Endothelial cell of umbilical vein (primary cell): ENCODE measurements at regions not wholly inside any gene's neighbourhood (a gene's known extent, or its start where the extent isn't known, plus 50 kb on each side); places are given as distances from the start of the nearest gene placed in this dataset.

ENCODE experiments used
- BruUV-seq: library from RNA; stranded (reverse); fragments of 400-500 nt; replicated peaks from 2 replicates; lab custom pipeline; 2021; lab: Mats Ljungman, UMichigan
- CTCF ChIA-PET: fragments of 300-600, 350-600 bp; sonication (Branson Sonifier 250); formaldehyde crosslinking; loops from one replicate; lab custom pipeline; 2021; ENCODE audit warnings: antibody characterized with exemption, inconsistent platforms; lab: Charles Lee
- POLR2A ChIA-PET: fragments of 300-600, 350-600 bp; sonication (Branson Sonifier 250); formaldehyde crosslinking; loops from one replicate; lab custom pipeline; 2021; ENCODE audit warnings: antibody characterized with exemption, inconsistent platforms; lab: Charles Lee
- DNase-seq: peaks from one replicate; pipeline ENCODE4 v3.0.0-alpha.2; 2011; ENCODE audit warnings: low read depth, low spot score
- FAIRE-seq: peaks from 2 replicates; lab custom pipeline; 2011; peaks lifted over from hg19 to GRCh38; lab: Jason Lieb, UNC
- H2AFZ ChIP-seq: 2 replicates; pipeline ENCODE4 v1.6.0; 2012; ENCODE audit warnings: low read depth, low read length, control low read depth, inconsistent platforms
- H3K27ac ChIP-seq: 2 replicates; pipeline ENCODE4 v1.5.1; 2011; ENCODE audit warnings: low read depth, mild to moderate bottlenecking, control low read depth, low read length, moderate library complexity; ENCODE audit not compliant: insufficient read depth
- H3K27me3 ChIP-seq, 2 experiments: 2 replicates each; pipeline versions ENCODE4 v1.6.0 to v1.6.1; 2011; ENCODE audit warnings: low read length in 2 of 2, mixed read lengths in 1 of 2; ENCODE audit not compliant: control insufficient read depth in 2 of 2, insufficient read depth in 2 of 2
- H3K36me3 ChIP-seq, 2 experiments: 2 replicates in 1 of 2; 3 replicates in 1 of 2; pipeline ENCODE4 v1.5.1; 2011; ENCODE audit warnings: low read length in 2 of 2, mild to moderate bottlenecking in 1 of 2, moderate library complexity in 1 of 2; ENCODE audit not compliant: control insufficient read depth in 2 of 2, insufficient read depth in 2 of 2; ENCODE audit errors: extremely low read depth in 1 of 2
- H3K4me1 ChIP-seq: 3 replicates; pipeline ENCODE4 v1.5.1; 2011; ENCODE audit warnings: mild to moderate bottlenecking, low read length; ENCODE audit not compliant: control insufficient read depth, insufficient read depth; ENCODE audit errors: extremely low read depth
- H3K4me2 ChIP-seq: 2 replicates; pipeline ENCODE4 v1.6.1; 2011; ENCODE audit warnings: low read length, control low read depth, mixed read lengths; ENCODE audit not compliant: insufficient read depth
- H3K4me3 ChIP-seq, 3 experiments: fragments of 200-600 bp in 1 of 3; sonication (generic), shearing (Covaris generic) in 1 of 3; replicated peaks in 1 of 3; 2 replicates each; pipeline ENCODE4 v1.5.1; 2011 to 2016; ENCODE audit warnings: control low read depth in 3 of 3, low read length in 3 of 3, mild to moderate bottlenecking in 2 of 3, inconsistent platforms in 1 of 3, low read depth in 1 of 3, moderate library complexity in 1 of 3; ENCODE audit not compliant: insufficient read depth in 1 of 3
- H3K79me2 ChIP-seq: 2 replicates; pipeline ENCODE4 v1.6.0; 2012; ENCODE audit warnings: low read length, inconsistent platforms; ENCODE audit not compliant: control insufficient read depth, insufficient read depth
- H3K9ac ChIP-seq: replicated peaks from 2 replicates; pipeline ENCODE3; 2011; ENCODE audit warnings: low read length, control low read depth; ENCODE audit not compliant: insufficient read depth; ENCODE audit errors: extremely low read depth
- H3K9me1 ChIP-seq: replicated peaks from 3 replicates; pipeline ENCODE4 v1.6.0; 2011; ENCODE audit warnings: mild to moderate bottlenecking, low read length; ENCODE audit not compliant: control insufficient read depth, insufficient read depth; ENCODE audit errors: extremely low read depth
- H3K9me3 ChIP-seq: replicated peaks from 2 replicates; pipeline ENCODE4 v1.5.1; 2012; ENCODE audit warnings: low read length, inconsistent platforms; ENCODE audit not compliant: control insufficient read depth, insufficient read depth
- H4K20me1 ChIP-seq: replicated peaks from 2 replicates; pipeline ENCODE3; 2011; ENCODE audit warnings: mild to moderate bottlenecking, low read length; ENCODE audit not compliant: control insufficient read depth, insufficient read depth; ENCODE audit errors: extremely low read depth
- FOS ChIP-seq: IDR thresholded peaks from 2 replicates; pipeline ENCODE4 v1.6.1; 2011; ENCODE audit warnings: mild to moderate bottlenecking, low read length, moderate library complexity, borderline replicate concordance; ENCODE audit not compliant: insufficient read depth
- GATA2 ChIP-seq: IDR thresholded peaks from 2 replicates; pipeline ENCODE4 v1.7.0; 2011; ENCODE audit warnings: low read depth, mild to moderate bottlenecking, moderate library complexity, mixed read lengths, low read length; ENCODE audit not compliant: insufficient read length, insufficient read depth
- JUN ChIP-seq: IDR thresholded peaks from 2 replicates; pipeline ENCODE4 v1.6.1; 2011; ENCODE audit warnings: borderline replicate concordance, low read depth; ENCODE audit not compliant: insufficient read length, insufficient read depth
- MYC ChIP-seq: IDR thresholded peaks from one replicate; pipeline ENCODE4 v1.6.1; 2011; ENCODE audit warnings: mild to moderate bottlenecking, low read depth, low read length
- POLR2A ChIP-seq: IDR thresholded peaks from 2 replicates; pipeline ENCODE4 v1.6.1; 2012; ENCODE audit warnings: low read depth, mild to moderate bottlenecking, control low read depth, low read length
- dilution Hi-C: fragments of 300-500 bp; cut with MboI; formaldehyde crosslinking; loops from one replicate; pipeline ENCODE4 v1.15.0; 2019; ENCODE audit warnings: low sequenced_read_pairs; ENCODE audit not compliant: extremely low pct_ligation_motif_present
- intact Hi-C: fragments of 100-400 bp; cut with micrococcal nuclease; formaldehyde crosslinking; loops from one replicate; pipeline ENCODE4 v1.10.0; 2022
- TF ChIP-seq, protein P1 (sequence below): IDR thresholded peaks from 2 replicates; pipeline ENCODE4 v1.6.1; 2011; ENCODE audit not compliant: insufficient read depth, insufficient read length
- TF ChIP-seq, protein P2 (sequence below), 2 donors: IDR thresholded peaks; 1 replicate in 1 of 2; 2 replicates in 1 of 2; pipeline ENCODE4 v1.5.1; 2011; ENCODE audit warnings: low read length in 2 of 2, mild to moderate bottlenecking in 2 of 2, moderate library complexity in 2 of 2, control low read depth in 1 of 2, inconsistent platforms in 1 of 2, low read depth in 1 of 2; ENCODE audit not compliant: insufficient read depth in 1 of 2; ENCODE audit errors: extremely low read depth in 1 of 2

DNA sequence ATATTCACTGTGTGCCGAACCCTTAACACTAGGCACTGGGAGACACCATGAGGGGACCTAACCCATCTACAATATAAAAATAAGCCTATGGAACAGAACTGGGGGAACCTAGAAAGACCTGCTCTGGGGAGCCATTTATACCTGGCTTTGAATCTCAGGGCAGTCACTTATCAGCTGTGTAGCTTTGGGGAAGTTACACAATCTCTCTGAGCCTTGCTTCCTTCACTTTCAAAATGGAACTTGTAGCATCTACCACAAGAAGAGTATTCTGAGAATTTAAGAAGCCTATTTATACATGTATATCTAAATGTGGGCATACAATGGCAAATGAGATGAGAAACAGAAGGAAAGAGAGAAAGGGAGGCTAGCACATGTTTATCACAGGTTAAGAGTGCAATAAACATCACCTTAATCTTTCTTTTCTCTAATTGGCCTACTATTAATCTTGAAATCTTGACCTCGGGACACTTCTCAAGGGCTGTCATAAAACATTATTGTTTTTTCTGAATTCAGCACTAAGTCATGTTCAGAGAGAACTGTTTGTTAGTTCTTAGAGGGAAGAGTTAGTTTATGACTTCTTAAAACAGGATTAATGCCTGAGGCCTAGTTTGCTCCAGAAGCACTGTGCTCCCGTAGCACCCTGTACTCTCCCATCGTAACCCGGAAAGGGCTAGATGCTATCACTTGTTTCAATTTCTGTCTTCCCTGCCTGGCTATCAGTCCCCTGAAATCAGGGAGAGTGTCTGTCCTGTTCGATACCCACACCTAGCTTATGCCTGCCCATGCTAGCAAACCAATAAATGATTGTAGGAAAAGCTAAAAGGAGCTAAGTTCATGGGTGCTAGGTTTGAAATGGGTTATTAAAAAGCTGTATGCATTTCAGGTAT lies 606.4 kb upstream of the CLINT1 start:
- dilution Hi-C loops: no loop called here
- Histone ChIP-seq H3K9ac (no peak overlapping the region), H3K4me2 (no peak overlapping the region), H3K4me1 (no peaks in the 10 kb centered on the region), H2AFZ (no peak overlapping the region), H3K9me3 (no peaks in the 10 kb centered on the region), H3K36me3 (no peaks in the 10 kb centered on the region), H4K20me1 (no peaks in the 10 kb centered on the region), H3K9me1 (no peaks in the 10 kb centered on the region), H3K4me3 (no peak overlapping the region), H3K27ac (no peak overlapping the region), H3K79me2 (no peaks in the 10 kb centered on the region), H3K27me3 (no peaks in the 10 kb centered on the region)
- DNase-seq (no peak), FAIRE-seq (no peak)
- intact Hi-C loops: no loop called here
- ChIA-PET CTCF (no interaction called here), POLR2A (no interaction called here)
- no TSS peak for BruUV-seq
- TF ChIP-seq JUN (no peak), POLR2A (no peak), FOS (no peak)

GRCh38 chr5:158464383-158464782 lies 605.4 kb upstream of the CLINT1 start:
- H3K9ac ChIP-seq: no peak overlapping the region
- H3K9me1 ChIP-seq: no peaks in the 10 kb centered on the region
- no peak overlapping the region for H3K27ac ChIP-seq
- H3K9me3 ChIP-seq: no peaks in the 10 kb centered on the region
- no peak overlapping the region for H3K4me2 ChIP-seq
- no peaks in the 10 kb centered on the region for H4K20me1 ChIP-seq
- no peaks in the 10 kb centered on the region for H3K27me3 ChIP-seq
- H3K36me3 ChIP-seq: no peaks in the 10 kb centered on the region
- ChIA-PET POLR2A (no interaction called here), CTCF (no interaction called here)
- no peak overlapping the region for H2AFZ ChIP-seq
- H3K79me2 ChIP-seq: no peaks in the 10 kb centered on the region
- intact Hi-C loops: no loop called here
- dilution Hi-C loops: no loop called here
- H3K4me3 ChIP-seq: no peak overlapping the region
- no TSS peak for BruUV-seq
- no peak for FAIRE-seq
- H3K4me1 ChIP-seq: no peaks in the 10 kb centered on the region
- no peak for DNase-seq
- TF ChIP-seq, protein P1, sequence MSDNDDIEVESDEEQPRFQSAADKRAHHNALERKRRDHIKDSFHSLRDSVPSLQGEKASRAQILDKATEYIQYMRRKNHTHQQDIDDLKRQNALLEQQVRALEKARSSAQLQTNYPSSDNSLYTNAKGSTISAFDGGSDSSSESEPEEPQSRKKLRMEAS: no peak
- TF ChIP-seq, protein P2, sequence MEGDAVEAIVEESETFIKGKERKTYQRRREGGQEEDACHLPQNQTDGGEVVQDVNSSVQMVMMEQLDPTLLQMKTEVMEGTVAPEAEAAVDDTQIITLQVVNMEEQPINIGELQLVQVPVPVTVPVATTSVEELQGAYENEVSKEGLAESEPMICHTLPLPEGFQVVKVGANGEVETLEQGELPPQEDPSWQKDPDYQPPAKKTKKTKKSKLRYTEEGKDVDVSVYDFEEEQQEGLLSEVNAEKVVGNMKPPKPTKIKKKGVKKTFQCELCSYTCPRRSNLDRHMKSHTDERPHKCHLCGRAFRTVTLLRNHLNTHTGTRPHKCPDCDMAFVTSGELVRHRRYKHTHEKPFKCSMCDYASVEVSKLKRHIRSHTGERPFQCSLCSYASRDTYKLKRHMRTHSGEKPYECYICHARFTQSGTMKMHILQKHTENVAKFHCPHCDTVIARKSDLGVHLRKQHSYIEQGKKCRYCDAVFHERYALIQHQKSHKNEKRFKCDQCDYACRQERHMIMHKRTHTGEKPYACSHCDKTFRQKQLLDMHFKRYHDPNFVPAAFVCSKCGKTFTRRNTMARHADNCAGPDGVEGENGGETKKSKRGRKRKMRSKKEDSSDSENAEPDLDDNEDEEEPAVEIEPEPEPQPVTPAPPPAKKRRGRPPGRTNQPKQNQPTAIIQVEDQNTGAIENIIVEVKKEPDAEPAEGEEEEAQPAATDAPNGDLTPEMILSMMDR (IDR thresholded peaks at IDR 0.05; ENCODE audit: extremely low read depth in 1 of 2, insufficient read depth in 1 of 2, low read depth in 1 of 2, low read length in 2 of 2): no peak
- no peak for TF ChIP-seq JUN
- TF ChIP-seq POLR2A: no peak
- no peak for TF ChIP-seq MYC
- TF ChIP-seq FOS: no peak
- no peak for TF ChIP-seq GATA2
